ENCODE measurements at regions not wholly inside any gene's neighbourhood (a gene's known extent, or its start where the extent isn't known, plus 50 kb on each side); places are given as distances from the start of the nearest gene placed in this dataset.

GRCh38 chr15:98311566-98312188 is 336.7 kb upstream of the IGF1R start (continued):
- TF ChIP-seq, protein P1, sequence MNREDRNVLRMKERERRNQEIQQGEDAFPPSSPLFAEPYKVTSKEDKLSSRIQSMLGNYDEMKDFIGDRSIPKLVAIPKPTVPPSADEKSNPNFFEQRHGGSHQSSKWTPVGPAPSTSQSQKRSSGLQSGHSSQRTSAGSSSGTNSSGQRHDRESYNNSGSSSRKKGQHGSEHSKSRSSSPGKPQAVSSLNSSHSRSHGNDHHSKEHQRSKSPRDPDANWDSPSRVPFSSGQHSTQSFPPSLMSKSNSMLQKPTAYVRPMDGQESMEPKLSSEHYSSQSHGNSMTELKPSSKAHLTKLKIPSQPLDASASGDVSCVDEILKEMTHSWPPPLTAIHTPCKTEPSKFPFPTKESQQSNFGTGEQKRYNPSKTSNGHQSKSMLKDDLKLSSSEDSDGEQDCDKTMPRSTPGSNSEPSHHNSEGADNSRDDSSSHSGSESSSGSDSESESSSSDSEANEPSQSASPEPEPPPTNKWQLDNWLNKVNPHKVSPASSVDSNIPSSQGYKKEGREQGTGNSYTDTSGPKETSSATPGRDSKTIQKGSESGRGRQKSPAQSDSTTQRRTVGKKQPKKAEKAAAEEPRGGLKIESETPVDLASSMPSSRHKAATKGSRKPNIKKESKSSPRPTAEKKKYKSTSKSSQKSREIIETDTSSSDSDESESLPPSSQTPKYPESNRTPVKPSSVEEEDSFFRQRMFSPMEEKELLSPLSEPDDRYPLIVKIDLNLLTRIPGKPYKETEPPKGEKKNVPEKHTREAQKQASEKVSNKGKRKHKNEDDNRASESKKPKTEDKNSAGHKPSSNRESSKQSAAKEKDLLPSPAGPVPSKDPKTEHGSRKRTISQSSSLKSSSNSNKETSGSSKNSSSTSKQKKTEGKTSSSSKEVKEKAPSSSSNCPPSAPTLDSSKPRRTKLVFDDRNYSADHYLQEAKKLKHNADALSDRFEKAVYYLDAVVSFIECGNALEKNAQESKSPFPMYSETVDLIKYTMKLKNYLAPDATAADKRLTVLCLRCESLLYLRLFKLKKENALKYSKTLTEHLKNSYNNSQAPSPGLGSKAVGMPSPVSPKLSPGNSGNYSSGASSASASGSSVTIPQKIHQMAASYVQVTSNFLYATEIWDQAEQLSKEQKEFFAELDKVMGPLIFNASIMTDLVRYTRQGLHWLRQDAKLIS (CRISPR knock-in tag; IDR thresholded peaks at IDR 0.05): no peak
- TF ChIP-seq SIRT6 (IDR thresholded peaks at IDR 0.05; ENCODE audit: low read depth, low read length) (no peak), POLR2H (tag; IDR thresholded peaks at IDR 0.05; ENCODE audit: low read depth) (no peak), RBFOX2 (IDR thresholded peaks at IDR 0.05; ENCODE audit: low read depth, low read length) (no peak), ZNF785 (CRISPR knock-in tag; IDR thresholded peaks at IDR 0.05) (no peak), ZNF740 (CRISPR knock-in tag; IDR thresholded peaks at IDR 0.05) (no peak), ZNF740 (tag; IDR thresholded peaks at IDR 0.05) (no peak), ZFP36 (IDR thresholded peaks at IDR 0.05; ENCODE audit: low read depth, low read length, partially characterized antibody) (no peak), LCOR (CRISPR knock-in tag; IDR thresholded peaks at IDR 0.05) (no peak), MED1 (CRISPR knock-in tag; IDR thresholded peaks at IDR 0.05; ENCODE audit: borderline replicate concordance) (no peak), FOXK2 (conservative IDR thresholded peaks at IDR 0.05 in 1 of 2, IDR thresholded peaks at IDR 0.05 in 1 of 2; ENCODE audit: low read depth in 2 of 2) (no peak), MEF2D (tag; conservative IDR thresholded peaks at IDR 0.05; ENCODE audit: low read depth) (no peak), RBM25 (IDR thresholded peaks at IDR 0.05; ENCODE audit: low read depth, low read length, severe bottlenecking) (no peak), ILF3 (IDR thresholded peaks at IDR 0.05; ENCODE audit: borderline replicate concordance) (no peak)
- TF ChIP-seq, protein P2, sequence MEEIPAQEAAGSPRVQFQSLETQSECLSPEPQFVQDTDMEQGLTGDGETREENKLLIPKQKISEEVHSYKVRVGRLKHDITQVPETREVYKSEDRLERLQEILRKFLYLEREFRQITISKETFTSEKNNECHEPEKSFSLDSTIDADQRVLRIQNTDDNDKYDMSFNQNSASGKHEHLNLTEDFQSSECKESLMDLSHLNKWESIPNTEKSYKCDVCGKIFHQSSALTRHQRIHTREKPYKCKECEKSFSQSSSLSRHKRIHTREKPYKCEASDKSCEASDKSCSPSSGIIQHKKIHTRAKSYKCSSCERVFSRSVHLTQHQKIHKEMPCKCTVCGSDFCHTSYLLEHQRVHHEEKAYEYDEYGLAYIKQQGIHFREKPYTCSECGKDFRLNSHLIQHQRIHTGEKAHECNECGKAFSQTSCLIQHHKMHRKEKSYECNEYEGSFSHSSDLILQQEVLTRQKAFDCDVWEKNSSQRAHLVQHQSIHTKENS (CRISPR knock-in tag; IDR thresholded peaks at IDR 0.05): no peak
- TF ChIP-seq, protein P3, sequence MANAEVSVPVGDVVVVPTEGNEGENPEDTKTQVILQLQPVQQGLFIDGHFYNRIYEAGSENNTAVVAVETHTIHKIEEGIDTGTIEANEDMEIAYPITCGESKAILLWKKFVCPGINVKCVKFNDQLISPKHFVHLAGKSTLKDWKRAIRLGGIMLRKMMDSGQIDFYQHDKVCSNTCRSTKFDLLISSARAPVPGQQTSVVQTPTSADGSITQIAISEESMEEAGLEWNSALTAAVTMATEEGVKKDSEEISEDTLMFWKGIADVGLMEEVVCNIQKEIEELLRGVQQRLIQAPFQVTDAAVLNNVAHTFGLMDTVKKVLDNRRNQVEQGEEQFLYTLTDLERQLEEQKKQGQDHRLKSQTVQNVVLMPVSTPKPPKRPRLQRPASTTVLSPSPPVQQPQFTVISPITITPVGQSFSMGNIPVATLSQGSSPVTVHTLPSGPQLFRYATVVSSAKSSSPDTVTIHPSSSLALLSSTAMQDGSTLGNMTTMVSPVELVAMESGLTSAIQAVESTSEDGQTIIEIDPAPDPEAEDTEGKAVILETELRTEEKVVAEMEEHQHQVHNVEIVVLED (CRISPR knock-in tag; IDR thresholded peaks at IDR 0.05): no peak
- TF ChIP-seq, protein P4, sequence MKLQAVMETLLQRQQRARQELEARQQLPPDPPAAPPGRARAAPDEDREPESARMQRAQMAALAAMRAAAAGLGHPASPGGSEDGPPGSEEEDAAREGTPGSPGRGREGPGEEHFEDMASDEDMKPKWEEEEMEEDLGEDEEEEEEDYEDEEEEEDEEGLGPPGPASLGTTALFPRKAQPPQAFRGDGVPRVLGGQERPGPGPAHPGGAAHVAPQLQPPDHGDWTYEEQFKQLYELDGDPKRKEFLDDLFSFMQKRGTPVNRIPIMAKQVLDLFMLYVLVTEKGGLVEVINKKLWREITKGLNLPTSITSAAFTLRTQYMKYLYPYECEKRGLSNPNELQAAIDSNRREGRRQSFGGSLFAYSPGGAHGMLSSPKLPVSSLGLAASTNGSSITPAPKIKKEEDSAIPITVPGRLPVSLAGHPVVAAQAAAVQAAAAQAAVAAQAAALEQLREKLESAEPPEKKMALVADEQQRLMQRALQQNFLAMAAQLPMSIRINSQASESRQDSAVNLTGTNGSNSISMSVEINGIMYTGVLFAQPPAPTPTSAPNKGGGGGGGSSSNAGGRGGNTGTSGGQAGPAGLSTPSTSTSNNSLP (IDR thresholded peaks at IDR 0.05; ENCODE audit: borderline replicate concordance, low read depth, low read length): no peak
- TF ChIP-seq, protein P5, sequence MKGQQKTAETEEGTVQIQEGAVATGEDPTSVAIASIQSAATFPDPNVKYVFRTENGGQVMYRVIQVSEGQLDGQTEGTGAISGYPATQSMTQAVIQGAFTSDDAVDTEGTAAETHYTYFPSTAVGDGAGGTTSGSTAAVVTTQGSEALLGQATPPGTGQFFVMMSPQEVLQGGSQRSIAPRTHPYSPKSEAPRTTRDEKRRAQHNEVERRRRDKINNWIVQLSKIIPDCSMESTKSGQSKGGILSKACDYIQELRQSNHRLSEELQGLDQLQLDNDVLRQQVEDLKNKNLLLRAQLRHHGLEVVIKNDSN (CRISPR knock-in tag; IDR thresholded peaks at IDR 0.05): no peak
